SU-DHL-6 (cell line): ENCODE measurements at regions not wholly inside any gene's neighbourhood (a gene's known extent, or its start where the extent isn't known, plus 50 kb on each side); places are given as distances from the start of the nearest gene placed in this dataset.

ENCODE experiments used
- CTCF ChIP-seq: fragments of 200-600 bp; sonication (generic); IDR thresholded peaks from one replicate; pipeline ENCODE4 v1.5.1; 2017; ENCODE audit warnings: antibody characterized with exemption, mild to moderate bottlenecking, low read length, moderate library complexity; ENCODE audit not compliant: insufficient read depth, poor library complexity, severe bottlenecking
- EZH2phosphoT487 ChIP-seq: fragments of 200-600 bp; sonication (generic), shearing (Covaris generic); conservative IDR thresholded peaks from 2 replicates; pipeline ENCODE4 v1.6.1; 2018; ENCODE audit warnings: mild to moderate bottlenecking, antibody characterized with exemption, low read length, moderate library complexity, mixed read lengths

- no peak for TF ChIP-seq CTCF
- no peak for TF ChIP-seq EZH2phosphoT487
Measured at GRCh38 chr11:42237701-42238235, 778.3 kb upstream of the LRRC4C start.
